Gastroesophageal sphincter (tissue), 3 donors: ENCODE measurements at regions not wholly inside any gene's neighbourhood (a gene's known extent, or its start where the extent isn't known, plus 50 kb on each side); places are given as distances from the start of the nearest gene placed in this dataset.

Experiments
- POLR2A ChIP-seq, 2 donors: fragments of 450-650 bp; IDR thresholded peaks; one replicate each; pipeline ENCODE4 v1.6.1; 2017; ENCODE audit warnings: antibody characterized with exemption in 2 of 2, mild to moderate bottlenecking in 2 of 2, moderate library complexity in 1 of 2
- TF ChIP-seq, protein P1 (sequence below), 4 experiments: fragments of 200-600 bp in 2 of 4; fragments of 450-650 bp in 2 of 4; sonication (generic) in 1 of 4; IDR thresholded peaks; one replicate each; pipeline ENCODE4 v1.5.1; 2017 to 2019; ENCODE audit warnings: antibody characterized with exemption in 4 of 4, mild to moderate bottlenecking in 2 of 4, moderate library complexity in 2 of 4

DNA sequence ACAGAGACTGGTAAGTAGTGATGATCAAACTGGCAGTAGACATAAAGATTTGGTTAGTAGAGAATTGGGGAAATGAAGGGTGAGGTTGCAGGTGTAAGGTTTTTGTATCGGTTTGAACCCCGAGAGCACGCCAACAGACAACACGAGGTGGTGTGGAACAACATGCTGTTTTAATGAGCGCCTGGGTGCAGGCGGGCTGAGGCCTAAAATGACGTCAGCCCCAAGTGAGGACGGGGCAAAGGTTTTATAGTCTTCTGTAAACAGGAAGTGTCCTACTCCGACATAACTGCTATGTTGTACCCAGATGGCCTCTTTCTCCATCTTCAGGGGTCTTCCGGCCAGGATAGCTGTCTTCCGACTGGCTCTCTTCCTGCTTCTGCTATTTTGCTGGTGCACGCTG lies 178.8 kb downstream of the HHIPL2 start:
- TF ChIP-seq, protein P1, sequence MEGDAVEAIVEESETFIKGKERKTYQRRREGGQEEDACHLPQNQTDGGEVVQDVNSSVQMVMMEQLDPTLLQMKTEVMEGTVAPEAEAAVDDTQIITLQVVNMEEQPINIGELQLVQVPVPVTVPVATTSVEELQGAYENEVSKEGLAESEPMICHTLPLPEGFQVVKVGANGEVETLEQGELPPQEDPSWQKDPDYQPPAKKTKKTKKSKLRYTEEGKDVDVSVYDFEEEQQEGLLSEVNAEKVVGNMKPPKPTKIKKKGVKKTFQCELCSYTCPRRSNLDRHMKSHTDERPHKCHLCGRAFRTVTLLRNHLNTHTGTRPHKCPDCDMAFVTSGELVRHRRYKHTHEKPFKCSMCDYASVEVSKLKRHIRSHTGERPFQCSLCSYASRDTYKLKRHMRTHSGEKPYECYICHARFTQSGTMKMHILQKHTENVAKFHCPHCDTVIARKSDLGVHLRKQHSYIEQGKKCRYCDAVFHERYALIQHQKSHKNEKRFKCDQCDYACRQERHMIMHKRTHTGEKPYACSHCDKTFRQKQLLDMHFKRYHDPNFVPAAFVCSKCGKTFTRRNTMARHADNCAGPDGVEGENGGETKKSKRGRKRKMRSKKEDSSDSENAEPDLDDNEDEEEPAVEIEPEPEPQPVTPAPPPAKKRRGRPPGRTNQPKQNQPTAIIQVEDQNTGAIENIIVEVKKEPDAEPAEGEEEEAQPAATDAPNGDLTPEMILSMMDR (IDR thresholded peaks at IDR 0.05) = no peak
- no peak for TF ChIP-seq POLR2A (IDR thresholded peaks at IDR 0.05)
